Heart left ventricle (tissue), 13 donors: ENCODE measurements at regions not wholly inside any gene's neighbourhood (a gene's known extent, or its start where the extent isn't known, plus 50 kb on each side); places are given as distances from the start of the nearest gene placed in this dataset.
A peak's percentile ranks its signal among the peaks of the same experiment; 100 is the strongest.

Source experiments
- POLR2A ChIP-seq, 2 donors: fragments of 450-650 bp; IDR thresholded peaks; one replicate each; pipeline ENCODE4 v1.6.1; 2017; ENCODE audit warnings: antibody characterized with exemption in 2 of 2, mild to moderate bottlenecking in 2 of 2, moderate library complexity in 2 of 2
- TF ChIP-seq, protein P1 (sequence below), 12 donors: fragments of 200-600 bp; sonication (generic) in 4 of 12; IDR thresholded peaks; one replicate each; pipeline versions ENCODE4 v1.5.0 to v1.8.0; 2018 to 2022; ENCODE audit warnings: antibody characterized with exemption in 12 of 12, mild to moderate bottlenecking in 5 of 12
- donor health status: ischemic (EF 13 %, LVEDD 7.1; RV severe dilation, severe dysfunction).
- donor health status: DM: no; HTN: yes; CAD: no.
- donor health status: DM: no; HTN: no; CAD: no.
- donor health status: ischemic (EF 25% LVEDD 6.9; RV normal size, moderate dysfunction).
- donor health status: ischemic (EF 25% LVEDD 5.7; RV mildly dilated, moderate dysfunction).
- donor health status: ischemic (EF 35%, LVEDD 5.7; RV mildly dilated, moderate dysfunction).
- donor health status: nonischemic (EF 11% LVEDD 7.7; RV severe dilation, severe dysfunction).
- donor health status: DM: yes; HTN: yes; CAD: no.
- donor health status: PGD.
- donor health status: ischemic (EF 29% LVEDD 5.4; RV normal size, mild dysfunction).
- donor health status: nonischemic (EF 23%, LVEDD 6.1; RV moderate dilation, normal function).

- no peak for TF ChIP-seq POLR2A (IDR thresholded peaks at IDR 0.05)
- TF ChIP-seq, protein P1, sequence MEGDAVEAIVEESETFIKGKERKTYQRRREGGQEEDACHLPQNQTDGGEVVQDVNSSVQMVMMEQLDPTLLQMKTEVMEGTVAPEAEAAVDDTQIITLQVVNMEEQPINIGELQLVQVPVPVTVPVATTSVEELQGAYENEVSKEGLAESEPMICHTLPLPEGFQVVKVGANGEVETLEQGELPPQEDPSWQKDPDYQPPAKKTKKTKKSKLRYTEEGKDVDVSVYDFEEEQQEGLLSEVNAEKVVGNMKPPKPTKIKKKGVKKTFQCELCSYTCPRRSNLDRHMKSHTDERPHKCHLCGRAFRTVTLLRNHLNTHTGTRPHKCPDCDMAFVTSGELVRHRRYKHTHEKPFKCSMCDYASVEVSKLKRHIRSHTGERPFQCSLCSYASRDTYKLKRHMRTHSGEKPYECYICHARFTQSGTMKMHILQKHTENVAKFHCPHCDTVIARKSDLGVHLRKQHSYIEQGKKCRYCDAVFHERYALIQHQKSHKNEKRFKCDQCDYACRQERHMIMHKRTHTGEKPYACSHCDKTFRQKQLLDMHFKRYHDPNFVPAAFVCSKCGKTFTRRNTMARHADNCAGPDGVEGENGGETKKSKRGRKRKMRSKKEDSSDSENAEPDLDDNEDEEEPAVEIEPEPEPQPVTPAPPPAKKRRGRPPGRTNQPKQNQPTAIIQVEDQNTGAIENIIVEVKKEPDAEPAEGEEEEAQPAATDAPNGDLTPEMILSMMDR (IDR thresholded peaks at IDR 0.05) = peak in 7 of 12 donors; percentile 6 to 36 (median 31)
Measured at GRCh38 chr9:109859447-109859846, 79.4 kb downstream of the PALM2AKAP2 start.
